Right lung (tissue), 2 donors: ENCODE measurements at regions not wholly inside any gene's neighbourhood (a gene's known extent, or its start where the extent isn't known, plus 50 kb on each side); places are given as distances from the start of the nearest gene placed in this dataset.
A peak's percentile ranks its signal among the peaks of the same experiment; 100 is the strongest.

ENCODE experiments used
- DNase-seq, 2 donors: peaks; one replicate each; pipeline ENCODE4 v3.0.0-alpha.2; 2013

- no peak for DNase-seq
Measured at GRCh38 chr16:51666074-51666473, 515.0 kb upstream of the SALL1 start.

- DNase-seq, result no peak
Measured at GRCh38 chr16:51665436-51665998, 514.4 kb upstream of the SALL1 start.

GRCh38 chr16:51658531-51658930 lies 507.5 kb upstream of the SALL1 start:
- no peak for DNase-seq

GRCh38 chr16:51657848-51658247 lies 506.8 kb upstream of the SALL1 start:
- no peak for DNase-seq

GRCh38 chr16:51655249-51655648 lies 504.2 kb upstream of the SALL1 start:
- no peak for DNase-seq

GRCh38 chr16:51651061-51651466 lies 500.0 kb upstream of the SALL1 start:
- peak; percentile 36 to 38 for DNase-seq

- no peak for DNase-seq
Measured at GRCh38 chr16:51649631-51650030, 498.6 kb upstream of the SALL1 start.

- no peak for DNase-seq
Measured at GRCh38 chr16:51648526-51648925, 497.5 kb upstream of the SALL1 start.

GRCh38 chr16:51641191-51641765 lies 490.2 kb upstream of the SALL1 start:
- DNase-seq, result no peak

- no peak for DNase-seq
Measured at GRCh38 chr16:51640196-51640595, 489.1 kb upstream of the SALL1 start.

GRCh38 chr16:51638339-51639135 lies 487.5 kb upstream of the SALL1 start:
- DNase-seq, result no peak

- DNase-seq, result no peak
Measured at GRCh38 chr16:51637770-51638094, 486.7 kb upstream of the SALL1 start.

GRCh38 chr16:51636920-51637769 lies 486.1 kb upstream of the SALL1 start:
- no peak for DNase-seq

GRCh38 chr16:51635181-51635580 lies 484.1 kb upstream of the SALL1 start:
- DNase-seq, result no peak

GRCh38 chr16:51630076-51630475 lies 479.0 kb upstream of the SALL1 start:
- DNase-seq, result no peak

- DNase-seq, result no peak
Measured at GRCh38 chr16:51629576-51629975, 478.5 kb upstream of the SALL1 start.

GRCh38 chr16:51624080-51624775 lies 473.2 kb upstream of the SALL1 start:
- no peak for DNase-seq

GRCh38 chr16:51621610-51622009 lies 470.5 kb upstream of the SALL1 start:
- DNase-seq, result no peak

- DNase-seq, result no peak
Measured at GRCh38 chr16:51615141-51615540, 464.1 kb upstream of the SALL1 start.

GRCh38 chr16:51607201-51607651 lies 456.2 kb upstream of the SALL1 start:
- no peak for DNase-seq

GRCh38 chr16:51596247-51596646 lies 445.2 kb upstream of the SALL1 start:
- no peak for DNase-seq
